ENCODE measurements at regions not wholly inside any gene's neighbourhood (a gene's known extent, or its start where the extent isn't known, plus 50 kb on each side); places are given as distances from the start of the nearest gene placed in this dataset.
A peak's percentile ranks its signal among the peaks of the same experiment; 100 is the strongest.

DNA sequence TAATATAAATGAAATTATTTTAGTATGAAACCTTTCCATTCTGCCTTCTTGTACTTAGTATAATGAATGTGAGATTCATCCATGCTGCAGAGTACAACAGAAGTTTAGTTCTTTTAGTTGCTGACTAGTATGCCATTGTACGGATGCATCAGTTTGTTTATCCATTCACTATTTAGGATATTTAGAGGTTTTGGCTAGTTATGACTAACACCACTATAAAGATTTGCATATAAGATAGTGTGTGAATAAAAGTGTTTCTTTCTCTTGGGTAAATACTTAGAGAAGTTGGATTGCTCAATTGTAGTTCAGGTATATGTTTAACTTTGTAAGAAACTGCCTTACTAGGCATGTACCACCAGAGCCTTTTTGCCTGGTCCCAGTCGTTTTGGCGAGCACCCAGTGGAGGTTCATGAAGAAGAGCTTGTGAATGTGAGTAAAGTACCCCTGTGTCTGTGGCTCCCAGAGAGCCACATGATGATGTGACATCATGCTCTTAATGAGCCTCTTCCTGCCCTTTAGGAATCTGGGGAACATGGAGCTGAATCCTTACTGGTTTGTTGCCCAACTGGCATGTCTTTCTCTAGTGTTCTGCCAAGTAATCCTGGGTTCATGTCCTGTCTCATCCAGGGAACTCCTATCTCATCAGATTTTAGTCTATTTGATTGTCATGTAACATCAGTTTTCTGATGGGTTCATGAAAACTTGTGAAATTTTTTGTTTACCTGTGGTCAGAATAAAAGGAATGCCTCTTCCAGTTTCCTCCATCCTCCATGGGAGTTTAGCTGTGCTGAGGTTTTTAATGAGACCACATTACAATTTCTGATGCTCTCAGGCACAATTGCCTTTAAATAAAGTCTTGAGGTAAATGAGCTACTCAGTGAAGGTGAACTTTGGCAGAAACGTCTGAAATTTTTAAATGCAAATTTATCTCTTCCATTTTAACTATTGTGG lies 234.8 kb downstream of the CASP12 start:
- TF ChIP-seq, protein P1, sequence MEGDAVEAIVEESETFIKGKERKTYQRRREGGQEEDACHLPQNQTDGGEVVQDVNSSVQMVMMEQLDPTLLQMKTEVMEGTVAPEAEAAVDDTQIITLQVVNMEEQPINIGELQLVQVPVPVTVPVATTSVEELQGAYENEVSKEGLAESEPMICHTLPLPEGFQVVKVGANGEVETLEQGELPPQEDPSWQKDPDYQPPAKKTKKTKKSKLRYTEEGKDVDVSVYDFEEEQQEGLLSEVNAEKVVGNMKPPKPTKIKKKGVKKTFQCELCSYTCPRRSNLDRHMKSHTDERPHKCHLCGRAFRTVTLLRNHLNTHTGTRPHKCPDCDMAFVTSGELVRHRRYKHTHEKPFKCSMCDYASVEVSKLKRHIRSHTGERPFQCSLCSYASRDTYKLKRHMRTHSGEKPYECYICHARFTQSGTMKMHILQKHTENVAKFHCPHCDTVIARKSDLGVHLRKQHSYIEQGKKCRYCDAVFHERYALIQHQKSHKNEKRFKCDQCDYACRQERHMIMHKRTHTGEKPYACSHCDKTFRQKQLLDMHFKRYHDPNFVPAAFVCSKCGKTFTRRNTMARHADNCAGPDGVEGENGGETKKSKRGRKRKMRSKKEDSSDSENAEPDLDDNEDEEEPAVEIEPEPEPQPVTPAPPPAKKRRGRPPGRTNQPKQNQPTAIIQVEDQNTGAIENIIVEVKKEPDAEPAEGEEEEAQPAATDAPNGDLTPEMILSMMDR (IDR thresholded peaks at IDR 0.05; ENCODE audit: borderline replicate concordance, extremely low read depth, low read length, poor library complexity, severe bottlenecking) = no peak
- no peak for TF ChIP-seq EZH2 (IDR thresholded peaks at IDR 0.05; ENCODE audit: borderline replicate concordance, low read depth, low read length, severe bottlenecking)
- H3K4me1 ChIP-seq (ENCODE audit: insufficient read depth, low read length) = peaks cover 44% of the 10 kb centered on the region
- ATAC-seq (ENCODE audit: insufficient read depth, low read depth) = no peak
- H3K4me3 ChIP-seq (ENCODE audit: low read depth in 1 of 2, low read length in 2 of 2) = no peak overlapping the region
- H4K20me1 ChIP-seq (ENCODE audit: insufficient read depth, low read length) = no peaks in the 10 kb centered on the region
- no peaks in the 10 kb centered on the region for H3K36me3 ChIP-seq (ENCODE audit: insufficient read depth, low read length)
- H3K27ac ChIP-seq (ENCODE audit: low read length) = peak overlapping the region; percentile 54; the same call in 1 of the 2 replicates
- H2AFZ ChIP-seq (ENCODE audit: low read depth, low read length) = no peak overlapping the region
- no peak overlapping the region for H3K4me2 ChIP-seq (ENCODE audit: insufficient read depth, low read length)
- no peaks in the 10 kb centered on the region for H3K79me2 ChIP-seq (ENCODE audit: insufficient read depth, low read length)
- H3K9ac ChIP-seq (ENCODE audit: low read depth, low read length) = no peak overlapping the region
- no peaks in the 10 kb centered on the region for H3K27me3 ChIP-seq (ENCODE audit: insufficient read depth, low read length, poor library complexity)
- no peak for DNase-seq
- no peaks in the 10 kb centered on the region for H3K9me3 ChIP-seq (ENCODE audit: insufficient read depth, low read length, severe bottlenecking)

DNA sequence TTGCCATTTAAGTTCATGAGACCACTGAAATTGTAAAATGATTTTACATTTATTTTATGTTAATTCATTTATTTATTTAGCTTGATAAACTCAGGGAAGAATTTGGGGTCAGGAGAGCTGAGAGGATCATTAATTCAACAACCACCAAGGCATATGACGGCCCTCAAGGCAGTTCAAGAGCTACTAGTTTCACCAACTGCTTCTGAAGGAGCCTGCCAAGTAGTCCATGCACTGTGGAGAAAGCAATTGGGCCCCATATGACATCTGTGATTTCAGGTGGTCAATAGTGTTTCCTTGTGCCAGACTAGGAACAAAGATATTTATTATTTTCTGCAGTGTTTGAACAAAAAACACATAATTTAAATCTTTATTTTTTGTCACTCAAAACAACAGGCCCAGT lies 236.4 kb downstream of the CASP12 start:
- no peak overlapping the region for H3K9ac ChIP-seq (ENCODE audit: low read depth, low read length)
- no peaks in the 10 kb centered on the region for H4K20me1 ChIP-seq (ENCODE audit: insufficient read depth, low read length)
- ATAC-seq (ENCODE audit: insufficient read depth, low read depth) (no peak), DNase-seq (no peak)
- H3K4me1 ChIP-seq (ENCODE audit: insufficient read depth, low read length) = peaks cover 42% of the 10 kb centered on the region
- TF ChIP-seq EZH2 (IDR thresholded peaks at IDR 0.05; ENCODE audit: borderline replicate concordance, low read depth, low read length, severe bottlenecking) = no peak
- TF ChIP-seq, protein P1 (IDR thresholded peaks at IDR 0.05; ENCODE audit: borderline replicate concordance, extremely low read depth, low read length, poor library complexity, severe bottlenecking) = no peak
- no peaks in the 10 kb centered on the region for H3K79me2 ChIP-seq (ENCODE audit: insufficient read depth, low read length)
- no peak overlapping the region for H2AFZ ChIP-seq (ENCODE audit: low read depth, low read length)
- H3K4me2 ChIP-seq (ENCODE audit: insufficient read depth, low read length) = no peak overlapping the region
- H3K4me3 ChIP-seq (ENCODE audit: low read depth in 1 of 2, low read length in 2 of 2) = no peak overlapping the region
- no peak overlapping the region for H3K27ac ChIP-seq (ENCODE audit: low read length)
- no peaks in the 10 kb centered on the region for H3K27me3 ChIP-seq (ENCODE audit: insufficient read depth, low read length, poor library complexity)
- no peaks in the 10 kb centered on the region for H3K9me3 ChIP-seq (ENCODE audit: insufficient read depth, low read length, severe bottlenecking)
- H3K36me3 ChIP-seq (ENCODE audit: insufficient read depth, low read length) = no peaks in the 10 kb centered on the region

DNA sequence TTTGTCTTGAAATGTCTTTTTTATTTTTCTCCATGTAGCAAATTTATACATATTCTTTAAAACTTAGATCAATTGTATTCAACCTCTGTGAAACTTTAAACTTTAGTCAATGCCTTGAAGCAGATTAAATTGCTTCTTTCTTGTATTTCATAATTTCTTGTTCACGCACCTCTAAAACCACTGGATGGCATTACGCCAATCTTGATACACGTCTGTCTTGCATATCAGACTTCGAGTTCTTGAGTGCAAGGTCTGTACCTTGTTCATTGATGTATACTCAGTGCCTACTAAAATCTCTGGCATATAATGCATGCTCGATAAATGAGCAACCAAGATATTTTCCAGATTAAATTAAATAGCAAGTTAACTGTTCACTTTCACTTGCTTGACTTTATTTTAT lies 236.8 kb downstream of the CASP12 start:
- TF ChIP-seq, protein P1 (IDR thresholded peaks at IDR 0.05; ENCODE audit: borderline replicate concordance, extremely low read depth, low read length, poor library complexity, severe bottlenecking) = no peak
- no peak for TF ChIP-seq EZH2 (IDR thresholded peaks at IDR 0.05; ENCODE audit: borderline replicate concordance, low read depth, low read length, severe bottlenecking)
- ATAC-seq (ENCODE audit: insufficient read depth, low read depth) = no peak
- no peak overlapping the region for H3K4me3 ChIP-seq (ENCODE audit: low read depth in 1 of 2, low read length in 2 of 2)
- H2AFZ ChIP-seq (ENCODE audit: low read depth, low read length) = no peak overlapping the region
- no peaks in the 10 kb centered on the region for H3K79me2 ChIP-seq (ENCODE audit: insufficient read depth, low read length)
- H3K27me3 ChIP-seq (ENCODE audit: insufficient read depth, low read length, poor library complexity) = no peaks in the 10 kb centered on the region
- no peaks in the 10 kb centered on the region for H4K20me1 ChIP-seq (ENCODE audit: insufficient read depth, low read length)
- H3K27ac ChIP-seq (ENCODE audit: low read length) = no peak overlapping the region
- peak; percentile 10 for DNase-seq
- peaks cover 38% of the 10 kb centered on the region for H3K4me1 ChIP-seq (ENCODE audit: insufficient read depth, low read length)
- no peaks in the 10 kb centered on the region for H3K9me3 ChIP-seq (ENCODE audit: insufficient read depth, low read length, severe bottlenecking)
- no peak overlapping the region for H3K9ac ChIP-seq (ENCODE audit: low read depth, low read length)
- H3K36me3 ChIP-seq (ENCODE audit: insufficient read depth, low read length) = no peaks in the 10 kb centered on the region
- no peak overlapping the region for H3K4me2 ChIP-seq (ENCODE audit: insufficient read depth, low read length)

All from DND-41 (cell line).